NCI-H1092 (cell line): ENCODE measurements at regions not wholly inside any gene's neighbourhood (a gene's known extent, or its start where the extent isn't known, plus 50 kb on each side); places are given as distances from the start of the nearest gene placed in this dataset.

Experiments used
- DNase-seq: peaks from one replicate; lab custom pipeline; 2025; lab: John Stamatoyannopoulos, UW

GRCh38 chr4:138858419-138858818, 157.2 kb upstream of the NOCT start:
- DNase-seq, result no peak

- no peak for DNase-seq
These were observed 158.2 kb upstream of the NOCT start for GRCh38 chr4:138857416-138857815.

- no peak for DNase-seq
These were observed 162.9 kb upstream of the NOCT start for GRCh38 chr4:138852681-138853080.

- peak; percentile 40 for DNase-seq
These were observed 163.9 kb upstream of the NOCT start for GRCh38 chr4:138851391-138852335.

GRCh38 chr4:138845664-138846063, 169.9 kb upstream of the NOCT start:
- DNase-seq, result no peak

- no peak for DNase-seq
These were observed 170.5 kb upstream of the NOCT start for GRCh38 chr4:138845054-138845453.

GRCh38 chr4:138843616-138844015, 172.0 kb upstream of the NOCT start:
- no peak for DNase-seq

- DNase-seq, result no peak
These were observed 174.2 kb upstream of the NOCT start for GRCh38 chr4:138841343-138841742.

- no peak for DNase-seq
These were observed 177.3 kb upstream of the NOCT start for GRCh38 chr4:138838251-138838650.

GRCh38 chr4:138835832-138836533, 179.6 kb upstream of the NOCT start:
- peak; percentile 86 for DNase-seq

GRCh38 chr4:138833974-138834373, 181.6 kb upstream of the NOCT start:
- DNase-seq, result no peak

- DNase-seq, result no peak
These were observed 183.0 kb upstream of the NOCT start for GRCh38 chr4:138832563-138832962.

- DNase-seq, result no peak
These were observed 183.6 kb upstream of the NOCT start for GRCh38 chr4:138831948-138832347.

GRCh38 chr4:138828926-138829325, 186.7 kb upstream of the NOCT start:
- no peak for DNase-seq

GRCh38 chr4:138826754-138827153, 188.8 kb upstream of the NOCT start:
- no peak for DNase-seq

GRCh38 chr4:138826322-138826721, 189.3 kb upstream of the NOCT start:
- DNase-seq, result no peak

- DNase-seq, result no peak
These were observed 194.2 kb upstream of the NOCT start for GRCh38 chr4:138821331-138821730.

GRCh38 chr4:138816875-138817274, 198.7 kb upstream of the NOCT start:
- DNase-seq, result no peak

GRCh38 chr4:138815811-138816210, 199.8 kb upstream of the NOCT start:
- no peak for DNase-seq

GRCh38 chr4:138805736-138806135, 209.8 kb upstream of the NOCT start:
- no peak for DNase-seq

- no peak for DNase-seq
These were observed 210.9 kb upstream of the NOCT start for GRCh38 chr4:138804711-138805110.

- no peak for DNase-seq
These were observed 212.5 kb upstream of the NOCT start for GRCh38 chr4:138803051-138803450.

- DNase-seq, result no peak
These were observed 213.1 kb upstream of the NOCT start for GRCh38 chr4:138802499-138802898.
